22Rv1 (cell line): ENCODE measurements at regions not wholly inside any gene's neighbourhood (a gene's known extent, or its start where the extent isn't known, plus 50 kb on each side); places are given as distances from the start of the nearest gene placed in this dataset.

ENCODE experiments used
- H3K27ac ChIP-seq: fragments of 450-650 bp; 2 replicates; pipeline ENCODE4 v1.5.1; 2017
- CTCF ChIP-seq: fragments of 450-650 bp; IDR thresholded peaks from 2 replicates; pipeline ENCODE4 v1.5.1; 2017; ENCODE audit warnings: mild to moderate bottlenecking
- ZFX ChIP-seq: fragments of 450-650 bp; IDR thresholded peaks from 2 replicates; pipeline ENCODE4 v1.6.1; 2017; ENCODE audit warnings: antibody characterized with exemption, borderline replicate concordance

DNA sequence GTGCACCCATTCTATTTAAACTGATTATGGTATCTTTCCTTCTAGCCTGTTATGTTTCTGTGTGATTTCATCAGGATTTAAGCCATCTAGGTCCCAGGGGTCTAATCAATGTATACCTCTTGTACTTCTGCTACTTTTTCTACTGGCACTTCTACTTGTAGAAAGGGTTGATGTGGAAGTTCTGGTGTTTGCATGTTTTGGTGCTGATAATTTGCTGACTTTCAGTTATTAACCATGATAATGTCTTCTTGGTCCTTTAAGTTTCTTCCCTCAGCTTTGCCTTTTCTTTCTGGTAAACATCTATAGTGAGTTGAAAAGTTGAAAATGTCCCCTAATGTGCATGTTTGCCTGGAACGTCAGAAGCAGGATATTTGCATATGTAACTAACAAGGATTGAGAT, 390.6 kb upstream of the MAP3K7 start:
- no peak overlapping the region for H3K27ac ChIP-seq
- no peak for TF ChIP-seq ZFX
- TF ChIP-seq CTCF, result no peak

GRCh38 chr6:90976341-90976740, 389.5 kb upstream of the MAP3K7 start:
- TF ChIP-seq CTCF (no peak), ZFX (no peak)
- no peak overlapping the region for H3K27ac ChIP-seq

DNA sequence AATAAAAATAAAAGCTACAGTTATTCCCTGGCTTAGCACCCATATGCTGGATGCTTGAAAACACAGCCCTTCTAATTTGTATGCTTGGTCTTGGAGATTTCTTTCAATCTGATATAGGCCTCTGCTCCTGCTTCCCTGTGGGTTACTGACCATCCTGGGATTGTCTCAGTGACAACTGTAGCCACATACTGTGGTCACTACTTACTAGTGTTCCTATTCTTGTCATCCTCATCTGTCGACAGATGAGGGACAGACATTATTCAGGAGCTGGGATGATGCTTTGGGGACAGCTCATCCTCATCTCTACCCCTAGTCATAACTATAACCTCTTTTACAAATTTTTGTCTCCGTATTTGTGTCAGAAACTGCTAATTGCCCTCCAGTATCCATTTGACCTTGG, 388.9 kb upstream of the MAP3K7 start:
- TF ChIP-seq ZFX (no peak), CTCF (no peak)

DNA sequence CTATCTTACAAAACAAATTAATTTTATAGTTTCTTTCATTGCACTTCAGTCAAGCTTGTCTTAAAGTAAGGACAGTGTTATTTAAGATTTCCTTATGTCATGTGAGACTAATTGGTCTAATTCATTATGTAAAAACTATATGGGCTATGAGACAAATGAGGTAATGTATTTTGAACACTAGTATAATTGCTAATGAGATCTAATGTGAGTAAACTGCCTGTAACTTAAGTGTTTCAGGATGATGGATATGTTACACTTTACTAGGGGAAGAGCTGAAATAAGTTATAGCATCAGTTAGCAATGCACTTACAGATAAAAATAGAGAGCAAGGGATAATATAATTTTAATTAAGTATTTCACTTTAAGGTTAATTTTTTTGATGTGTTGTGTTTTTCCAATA, 386.3 kb upstream of the MAP3K7 start:
- no peak for TF ChIP-seq CTCF
- TF ChIP-seq ZFX, result no peak

More for the DNA sequence above, 388.9 kb upstream of the MAP3K7 start:
- no peak overlapping the region for H3K27ac ChIP-seq

GRCh38 chr6:90970672-90971071, 383.8 kb upstream of the MAP3K7 start:
- TF ChIP-seq ZFX, result no peak
- TF ChIP-seq CTCF, result no peak
- no peak overlapping the region for H3K27ac ChIP-seq

More for the DNA sequence above, 386.3 kb upstream of the MAP3K7 start:
- no peak overlapping the region for H3K27ac ChIP-seq

- H3K27ac ChIP-seq, result no peak overlapping the region
These were observed 380.6 kb upstream of the MAP3K7 start for GRCh38 chr6:90967471-90967870.

GRCh38 chr6:90960324-90960723, 373.5 kb upstream of the MAP3K7 start:
- TF ChIP-seq CTCF, result no peak
- TF ChIP-seq ZFX, result no peak

More at GRCh38 chr6:90967471-90967870, 380.6 kb upstream of the MAP3K7 start:
- no peak for TF ChIP-seq CTCF
- TF ChIP-seq ZFX, result no peak

More at GRCh38 chr6:90960324-90960723, 373.5 kb upstream of the MAP3K7 start:
- H3K27ac ChIP-seq, result no peak overlapping the region
